Hepatocyte (in vitro differentiated cells): ENCODE measurements at regions not wholly inside any gene's neighbourhood (a gene's known extent, or its start where the extent isn't known, plus 50 kb on each side); places are given as distances from the start of the nearest gene placed in this dataset.

ENCODE experiments used
- DNase-seq: peaks from one replicate; pipeline ENCODE4 v3.0.0-alpha.2; 2016; ENCODE audit warnings: low spot score
- H2AFZ ChIP-seq: fragments of 200-600 bp; sonication (generic); 2 replicates; pipeline ENCODE4 v1.6.0; 2016; ENCODE audit warnings: antibody characterized with exemption, mild to moderate bottlenecking
- H3K27ac ChIP-seq: fragments of 200-600 bp; sonication (generic); 2 replicates; pipeline ENCODE4 v1.5.1; 2016; ENCODE audit warnings: mild to moderate bottlenecking
- H3K27me3 ChIP-seq: fragments of 200-600 bp; sonication (generic); 2 replicates; pipeline ENCODE4 v1.6.1; 2016
- H3K36me3 ChIP-seq: fragments of 200-600 bp; sonication (generic); replicated peaks from 2 replicates; pipeline ENCODE4 v1.5.1; 2016; ENCODE audit warnings: low read depth; ENCODE audit not compliant: insufficient read depth
- H3K4me1 ChIP-seq: fragments of 200-600 bp; sonication (generic); 2 replicates; pipeline ENCODE4 v1.5.1; 2016; ENCODE audit warnings: mild to moderate bottlenecking, moderate library complexity; ENCODE audit not compliant: insufficient read depth
- H3K4me2 ChIP-seq: fragments of 200-600 bp; sonication (generic); 2 replicates; pipeline ENCODE4 v1.6.0; 2016
- H3K4me3 ChIP-seq: fragments of 200-600 bp; sonication (generic); 2 replicates; pipeline ENCODE4 v1.5.1; 2016; ENCODE audit warnings: mild to moderate bottlenecking
- H3K79me2 ChIP-seq: fragments of 200-600 bp; sonication (generic); 2 replicates; pipeline ENCODE4 v1.6.0; 2017; ENCODE audit warnings: mild to moderate bottlenecking
- H3K9me2 ChIP-seq: fragments of 200-600 bp; sonication (generic); replicated peaks from 2 replicates; pipeline ENCODE4 v1.6.0; 2017; ENCODE audit warnings: mild to moderate bottlenecking; ENCODE audit not compliant: insufficient read depth
- H3K9me3 ChIP-seq: fragments of 200-600 bp; sonication (generic); 2 replicates; pipeline ENCODE4 v1.5.1; 2016; ENCODE audit warnings: low read depth, mild to moderate bottlenecking
- H4K20me1 ChIP-seq: fragments of 200-600 bp; sonication (generic); 2 replicates; pipeline ENCODE4 v1.6.0; 2016; ENCODE audit warnings: mild to moderate bottlenecking; ENCODE audit not compliant: insufficient read depth, poor library complexity, severe bottlenecking
- EZH2 ChIP-seq: fragments of 200-600 bp; sonication (generic); IDR thresholded peaks from 2 replicates; pipeline ENCODE4 v1.6.1; 2016; ENCODE audit warnings: antibody characterized with exemption, mild to moderate bottlenecking, borderline replicate concordance
- EZH2phosphoT487 ChIP-seq: fragments of 200-600 bp; sonication (generic); IDR thresholded peaks from one replicate; pipeline ENCODE4 v1.6.1; 2018; ENCODE audit warnings: antibody characterized with exemption, mild to moderate bottlenecking, low read depth, moderate library complexity; ENCODE audit not compliant: unreplicated experiment, severe bottlenecking
- WGBS: methylation state at CpG from one replicate; pipeline ENCODE4 v1.1.6; 2016; ENCODE audit warnings: low lambda C conversion rate; ENCODE audit errors: missing lambda C conversion rate; 5-methylcytosine and 5-hydroxymethylcytosine counted together
- TF ChIP-seq, protein P1 (sequence below): fragments of 200-600 bp; sonication (generic); IDR thresholded peaks from 2 replicates; pipeline ENCODE4 v1.5.1; 2016; ENCODE audit warnings: antibody characterized with exemption, mild to moderate bottlenecking; ENCODE audit not compliant: poor library complexity

GRCh38 chrX:3231766-3232165 lies 114.7 kb downstream of the MXRA5 start:
- no peak overlapping the region for H2AFZ ChIP-seq
- DNase-seq = no peak
- H3K79me2 ChIP-seq = no peaks in the 10 kb centered on the region
- WGBS = 72% methylated on average over 7 of the region's 7 CpGs
- H3K9me2 ChIP-seq = no peaks in the 10 kb centered on the region
- H3K27me3 ChIP-seq = no peaks in the 10 kb centered on the region
- H4K20me1 ChIP-seq = no peaks in the 10 kb centered on the region
- H3K9me3 ChIP-seq = no peaks in the 10 kb centered on the region
- TF ChIP-seq EZH2phosphoT487 (no peak), EZH2 (no peak)
- TF ChIP-seq, protein P1, sequence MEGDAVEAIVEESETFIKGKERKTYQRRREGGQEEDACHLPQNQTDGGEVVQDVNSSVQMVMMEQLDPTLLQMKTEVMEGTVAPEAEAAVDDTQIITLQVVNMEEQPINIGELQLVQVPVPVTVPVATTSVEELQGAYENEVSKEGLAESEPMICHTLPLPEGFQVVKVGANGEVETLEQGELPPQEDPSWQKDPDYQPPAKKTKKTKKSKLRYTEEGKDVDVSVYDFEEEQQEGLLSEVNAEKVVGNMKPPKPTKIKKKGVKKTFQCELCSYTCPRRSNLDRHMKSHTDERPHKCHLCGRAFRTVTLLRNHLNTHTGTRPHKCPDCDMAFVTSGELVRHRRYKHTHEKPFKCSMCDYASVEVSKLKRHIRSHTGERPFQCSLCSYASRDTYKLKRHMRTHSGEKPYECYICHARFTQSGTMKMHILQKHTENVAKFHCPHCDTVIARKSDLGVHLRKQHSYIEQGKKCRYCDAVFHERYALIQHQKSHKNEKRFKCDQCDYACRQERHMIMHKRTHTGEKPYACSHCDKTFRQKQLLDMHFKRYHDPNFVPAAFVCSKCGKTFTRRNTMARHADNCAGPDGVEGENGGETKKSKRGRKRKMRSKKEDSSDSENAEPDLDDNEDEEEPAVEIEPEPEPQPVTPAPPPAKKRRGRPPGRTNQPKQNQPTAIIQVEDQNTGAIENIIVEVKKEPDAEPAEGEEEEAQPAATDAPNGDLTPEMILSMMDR = no peak
- no peak overlapping the region for H3K4me2 ChIP-seq
- H3K4me3 ChIP-seq = no peak overlapping the region
- no peak overlapping the region for H3K27ac ChIP-seq
- H3K36me3 ChIP-seq = no peaks in the 10 kb centered on the region
- no peaks in the 10 kb centered on the region for H3K4me1 ChIP-seq

GRCh38 chrX:3230496-3230895 lies 116.0 kb downstream of the MXRA5 start:
- no peaks in the 10 kb centered on the region for H3K9me2 ChIP-seq
- no peak for TF ChIP-seq EZH2
- TF ChIP-seq, protein P1 = no peak
- TF ChIP-seq EZH2phosphoT487 = no peak
- H2AFZ ChIP-seq = no peak overlapping the region
- H3K27ac ChIP-seq = no peak overlapping the region
- H3K4me1 ChIP-seq = no peaks in the 10 kb centered on the region
- H3K27me3 ChIP-seq = no peaks in the 10 kb centered on the region
- DNase-seq = no peak
- H3K4me2 ChIP-seq = no peak overlapping the region
- 78% methylated on average over 2 of the region's 2 CpGs for WGBS
- no peak overlapping the region for H3K4me3 ChIP-seq
- no peaks in the 10 kb centered on the region for H3K9me3 ChIP-seq
- no peaks in the 10 kb centered on the region for H3K79me2 ChIP-seq
- no peaks in the 10 kb centered on the region for H3K36me3 ChIP-seq
- no peaks in the 10 kb centered on the region for H4K20me1 ChIP-seq

DNA sequence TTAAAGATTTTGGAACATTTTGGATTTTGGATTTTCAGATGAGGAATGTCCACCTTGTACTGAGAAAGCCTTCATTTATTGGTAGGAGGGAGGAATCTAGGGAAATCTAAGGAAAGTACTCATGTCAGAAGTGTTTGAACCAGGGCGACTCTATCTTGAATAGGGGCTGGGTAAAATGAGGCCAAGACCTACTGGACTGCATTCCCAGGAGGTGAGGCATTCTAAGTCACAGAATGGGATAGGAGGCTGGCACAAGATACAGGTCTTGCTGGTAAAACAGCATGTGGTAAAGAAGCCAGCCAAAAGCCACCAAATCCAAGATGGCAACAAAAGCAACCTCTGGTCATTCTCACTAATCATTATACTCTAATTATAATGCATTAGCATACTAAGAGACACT lies 118.9 kb downstream of the MXRA5 start:
- 81% methylated on average over 1 of the region's 1 CpG for WGBS

More for the DNA sequence above, 118.9 kb downstream of the MXRA5 start:
- no peaks in the 10 kb centered on the region for H3K27me3 ChIP-seq
- H3K79me2 ChIP-seq = no peaks in the 10 kb centered on the region
- no peaks in the 10 kb centered on the region for H3K36me3 ChIP-seq
- no peak overlapping the region for H2AFZ ChIP-seq
- H4K20me1 ChIP-seq = no peaks in the 10 kb centered on the region
- no peak for DNase-seq
- TF ChIP-seq, protein P1 = no peak
- no peak for TF ChIP-seq EZH2phosphoT487
- TF ChIP-seq EZH2 = no peak
- no peak overlapping the region for H3K4me3 ChIP-seq
- H3K4me1 ChIP-seq = no peaks in the 10 kb centered on the region
- no peak overlapping the region for H3K27ac ChIP-seq
- no peak overlapping the region for H3K4me2 ChIP-seq
- no peaks in the 10 kb centered on the region for H3K9me2 ChIP-seq
- H3K9me3 ChIP-seq = no peaks in the 10 kb centered on the region
